NCI-H2227 treated with DMSO at 0.1 percent for 48 hours (cell line): ENCODE measurements at regions not wholly inside any gene's neighbourhood (a gene's known extent, or its start where the extent isn't known, plus 50 kb on each side); places are given as distances from the start of the nearest gene placed in this dataset.
A peak's percentile ranks its signal among the peaks of the same experiment; 100 is the strongest.

Experiments used
- DNase-seq: peaks from one replicate; lab custom pipeline; 2025; lab: John Stamatoyannopoulos, UW

DNA sequence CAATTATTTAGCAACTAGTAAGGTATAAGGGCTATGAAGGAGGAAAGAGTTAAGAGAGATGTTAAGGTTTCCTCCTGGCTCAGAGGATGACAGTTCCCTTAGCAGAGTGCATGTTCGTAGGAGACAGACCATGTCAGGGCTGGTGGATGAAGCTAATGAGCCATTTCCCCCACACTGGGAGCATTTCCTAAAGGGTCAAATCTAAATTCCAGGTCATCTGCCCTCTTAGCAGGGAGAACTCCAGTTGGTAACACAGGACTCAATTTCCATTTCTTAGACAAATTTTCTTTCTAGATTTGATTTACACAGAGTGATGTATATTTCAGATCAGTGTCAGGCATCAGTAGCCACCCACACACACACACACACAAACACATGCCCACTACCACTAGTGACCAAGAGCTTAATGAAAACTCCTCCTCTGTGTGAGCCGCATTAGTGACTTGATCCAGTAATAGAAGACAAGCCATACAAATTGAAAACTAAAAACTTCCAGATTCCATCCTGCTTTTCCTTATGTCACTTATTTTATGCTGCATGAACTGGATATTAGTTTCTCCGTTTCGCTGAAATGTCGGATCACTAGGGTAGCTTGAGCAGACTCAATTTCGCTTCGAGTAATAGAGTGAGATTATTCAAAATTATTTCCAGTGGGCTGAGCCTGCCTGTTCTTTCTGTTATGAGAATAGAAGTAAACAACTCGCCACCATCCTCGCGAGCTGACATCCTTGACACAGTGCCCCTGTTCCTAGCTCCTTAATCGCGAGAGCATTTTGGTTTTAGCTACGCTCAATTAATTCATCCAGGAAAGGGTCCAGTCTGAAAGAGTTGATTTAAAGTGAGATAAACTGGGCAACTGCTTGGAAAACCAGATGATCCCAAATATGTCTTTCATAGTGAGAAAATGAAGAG is 582.6 kb downstream of the SOX6 start:
- DNase-seq = peak; percentile 25

DNA sequence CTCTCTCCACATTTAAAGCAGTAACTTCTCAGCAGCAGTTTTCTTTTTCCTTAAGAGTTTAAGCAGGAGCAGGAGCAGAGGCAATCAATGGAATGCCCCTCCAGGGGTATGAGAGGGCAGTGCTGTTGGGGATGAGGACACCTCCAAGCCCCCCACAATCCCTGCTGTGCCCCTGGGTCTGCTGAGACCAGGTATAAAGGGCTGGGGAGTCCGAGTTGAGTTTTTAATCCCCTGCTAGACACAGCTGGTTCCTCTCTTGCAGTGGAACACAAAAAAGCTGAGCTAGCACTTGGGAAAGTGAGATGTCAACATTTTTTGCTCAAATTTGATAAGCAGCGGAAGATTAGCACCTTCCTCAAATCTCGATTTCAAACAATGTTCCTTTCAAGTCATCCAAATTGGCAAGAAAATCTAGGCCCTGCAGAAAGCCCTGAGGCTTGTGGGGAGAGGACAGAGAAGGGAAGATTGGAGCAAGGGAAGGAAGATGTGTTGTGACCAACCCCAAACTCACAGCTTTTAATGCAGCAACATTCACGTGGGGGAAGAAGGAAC is 581.9 kb downstream of the SOX6 start:
- no peak for DNase-seq

DNA sequence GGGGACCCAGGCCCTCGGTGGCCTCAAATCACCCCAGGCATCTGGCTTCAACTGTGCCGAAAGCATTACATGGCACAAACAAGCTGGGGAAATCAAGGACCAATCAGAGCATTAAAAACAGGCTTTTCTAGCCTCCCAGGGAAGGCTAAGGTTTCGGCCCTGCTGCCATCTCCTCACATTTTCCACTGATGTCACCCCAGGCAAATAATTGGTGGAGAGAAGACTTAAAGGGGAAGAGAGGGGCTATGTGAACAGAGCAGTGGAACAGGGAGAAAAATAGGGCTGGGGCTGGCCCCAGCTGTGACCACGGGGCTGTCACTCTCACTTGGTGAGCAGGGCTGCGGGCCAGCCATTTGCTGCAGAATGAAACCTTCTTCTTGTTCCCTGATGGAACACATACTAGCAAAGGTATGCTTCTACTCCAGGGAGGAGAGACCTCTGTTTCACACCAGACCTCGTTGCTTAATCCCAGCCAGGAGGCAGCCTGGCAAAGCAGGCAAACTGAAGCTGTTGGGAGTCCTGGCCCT is 581.3 kb downstream of the SOX6 start:
- DNase-seq = no peak

DNA sequence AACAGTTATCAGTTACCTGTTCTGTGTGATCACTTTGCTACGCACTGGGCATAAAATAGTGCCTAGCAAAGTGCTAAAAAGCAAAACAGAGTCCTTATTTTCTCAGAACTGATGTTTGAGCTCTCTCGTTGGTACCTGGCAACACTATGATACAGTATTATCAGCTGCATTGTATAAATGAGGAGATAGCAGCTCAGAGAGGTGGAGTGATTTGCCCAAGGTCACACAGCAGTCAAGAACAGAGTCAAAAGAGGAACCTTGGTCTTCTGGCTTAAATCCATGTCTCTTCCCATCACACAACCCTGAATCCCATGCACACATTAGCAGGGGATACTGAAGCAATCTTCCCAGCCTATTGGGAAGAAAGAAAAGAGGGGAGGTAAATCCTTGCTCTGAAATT is 580.5 kb downstream of the SOX6 start:
- DNase-seq = no peak

DNA sequence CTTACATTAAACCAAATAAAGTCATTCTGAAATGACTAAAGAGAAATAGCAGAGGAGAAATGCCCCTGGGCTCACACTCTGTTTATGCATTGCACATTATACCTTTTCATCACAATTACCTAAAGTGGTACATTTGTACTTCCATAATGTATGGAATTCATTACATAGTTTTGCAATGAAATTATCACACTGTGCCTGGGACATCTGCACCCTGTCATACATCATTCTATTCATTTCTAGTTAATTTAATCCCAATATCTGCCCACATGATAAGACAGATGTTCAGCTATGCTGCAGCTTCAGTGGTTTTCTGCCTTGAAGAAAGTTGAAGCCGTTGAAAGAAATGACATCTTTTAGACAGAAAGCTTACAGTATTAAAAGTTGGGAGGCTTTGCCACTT is 580.0 kb downstream of the SOX6 start:
- DNase-seq = no peak

DNA sequence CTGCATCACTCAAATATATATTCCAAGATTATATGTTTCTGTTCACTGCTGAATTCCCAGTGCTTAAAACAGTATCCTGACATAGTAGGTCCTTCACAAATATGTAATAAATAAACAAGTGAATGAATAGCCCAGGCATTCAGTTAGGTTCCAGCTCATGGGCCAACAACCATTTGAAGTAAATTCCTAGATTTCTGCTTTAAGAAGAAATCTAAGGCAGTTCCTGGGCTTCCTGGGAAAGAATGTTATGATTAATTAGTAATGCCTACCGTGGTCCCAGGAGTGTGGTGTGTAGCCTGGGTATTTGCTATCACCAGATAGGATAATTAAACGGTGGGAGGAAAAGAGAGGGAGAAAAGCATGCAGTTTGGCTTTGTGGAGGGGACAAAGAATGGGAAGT is 576.8 kb downstream of the SOX6 start:
- DNase-seq = no peak

DNA sequence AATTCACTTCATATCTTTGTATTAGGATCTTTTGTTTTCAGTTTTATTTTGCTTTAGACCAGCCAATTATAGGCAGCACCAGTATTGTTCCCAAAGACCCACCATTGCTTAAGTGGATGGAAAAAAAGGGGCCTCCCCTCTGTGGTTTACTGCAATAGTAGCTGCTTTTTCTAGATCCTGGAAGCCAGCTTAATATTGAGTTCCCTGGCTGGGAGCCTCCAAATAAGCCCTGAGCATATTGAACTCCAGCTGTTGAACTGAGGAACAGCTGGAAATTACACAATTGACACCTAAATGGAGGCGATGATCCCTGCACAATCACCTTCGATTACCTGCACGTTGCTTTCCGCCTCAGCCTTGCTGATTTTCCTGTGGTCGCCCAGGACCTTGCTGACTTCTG is 576.0 kb downstream of the SOX6 start:
- DNase-seq = no peak

DNA sequence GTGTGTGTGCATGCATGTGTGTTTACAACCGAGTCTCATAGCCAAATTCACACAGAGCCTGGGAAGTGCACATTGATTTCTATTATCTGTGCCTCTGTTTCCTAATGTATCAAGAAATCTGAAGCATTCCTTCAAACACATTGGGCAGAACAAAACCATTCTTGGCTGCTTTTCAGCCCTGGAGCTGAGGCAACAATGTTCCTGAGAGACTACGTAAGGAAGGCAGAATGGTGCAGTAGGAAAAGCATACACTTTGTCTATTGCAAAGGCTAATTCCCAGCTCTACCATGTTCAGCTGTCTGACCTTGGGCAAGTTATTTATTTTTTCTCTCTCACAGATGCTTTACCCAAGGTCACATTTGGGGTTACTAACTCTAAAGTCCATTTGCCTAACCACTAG is 575.5 kb downstream of the SOX6 start:
- DNase-seq = no peak

DNA sequence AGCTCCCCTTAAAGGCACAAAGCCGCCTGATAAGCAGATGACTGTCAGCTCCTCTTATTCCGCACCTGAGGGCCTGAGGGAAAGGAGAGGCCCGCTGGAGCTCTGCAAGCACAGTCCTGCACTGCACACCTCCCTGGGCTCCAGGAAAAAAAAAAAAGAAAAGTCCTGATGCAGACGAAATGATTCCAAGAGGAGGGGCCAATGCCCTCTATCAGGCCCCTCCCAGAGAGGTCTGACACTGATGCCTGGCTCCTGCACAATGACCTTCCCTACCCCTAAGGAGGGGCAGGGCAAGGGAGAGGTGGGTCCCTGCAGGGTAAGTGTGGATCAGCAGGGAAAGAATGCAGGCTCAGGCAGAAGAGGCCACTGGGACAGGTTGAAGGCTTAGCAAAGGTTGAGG is 572.7 kb downstream of the SOX6 start:
- DNase-seq = no peak

DNA sequence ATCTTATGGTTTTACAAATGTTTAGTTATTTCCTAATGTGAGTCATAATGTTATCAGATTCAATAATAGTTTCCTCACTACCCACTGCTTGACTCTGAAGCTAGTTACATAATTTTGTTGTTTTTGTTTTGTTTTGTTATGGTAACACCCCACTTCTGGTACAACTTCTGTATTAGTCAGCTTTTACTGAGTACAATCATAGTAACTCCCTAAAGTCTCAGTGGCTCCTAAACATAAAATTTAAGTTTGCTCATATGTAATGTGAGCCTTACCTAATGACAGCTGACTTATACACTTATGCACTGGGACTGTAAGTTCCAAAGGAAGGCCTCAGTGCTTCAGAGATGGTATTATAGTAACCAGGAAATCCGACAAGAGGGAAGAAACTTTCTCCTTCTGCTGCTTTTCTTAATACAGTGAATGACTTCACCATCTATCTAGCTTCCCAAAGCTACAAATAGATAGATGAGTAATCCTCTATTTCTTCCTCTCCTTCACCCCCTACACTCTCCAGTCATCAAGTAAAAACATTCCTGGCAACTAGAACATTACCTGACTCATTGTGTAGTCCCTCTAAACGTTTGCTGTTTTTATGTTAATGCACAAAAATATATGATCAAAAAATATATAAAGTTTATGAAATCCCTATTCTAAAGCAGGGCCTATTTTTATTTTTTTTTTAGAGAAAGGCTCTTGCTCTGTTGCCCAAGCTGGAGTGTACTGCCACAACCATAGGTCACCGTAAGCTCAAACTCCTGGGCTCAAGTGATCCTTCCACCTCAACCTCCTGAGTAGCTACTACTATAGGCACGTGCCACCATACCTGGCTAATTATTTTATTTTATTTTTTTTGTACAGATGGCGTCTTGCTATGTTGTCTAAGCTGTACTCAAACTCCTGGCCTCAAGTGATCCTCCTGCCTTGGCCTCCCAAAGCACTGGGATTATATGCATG is 563.0 kb downstream of the SOX6 start:
- DNase-seq = no peak

DNA sequence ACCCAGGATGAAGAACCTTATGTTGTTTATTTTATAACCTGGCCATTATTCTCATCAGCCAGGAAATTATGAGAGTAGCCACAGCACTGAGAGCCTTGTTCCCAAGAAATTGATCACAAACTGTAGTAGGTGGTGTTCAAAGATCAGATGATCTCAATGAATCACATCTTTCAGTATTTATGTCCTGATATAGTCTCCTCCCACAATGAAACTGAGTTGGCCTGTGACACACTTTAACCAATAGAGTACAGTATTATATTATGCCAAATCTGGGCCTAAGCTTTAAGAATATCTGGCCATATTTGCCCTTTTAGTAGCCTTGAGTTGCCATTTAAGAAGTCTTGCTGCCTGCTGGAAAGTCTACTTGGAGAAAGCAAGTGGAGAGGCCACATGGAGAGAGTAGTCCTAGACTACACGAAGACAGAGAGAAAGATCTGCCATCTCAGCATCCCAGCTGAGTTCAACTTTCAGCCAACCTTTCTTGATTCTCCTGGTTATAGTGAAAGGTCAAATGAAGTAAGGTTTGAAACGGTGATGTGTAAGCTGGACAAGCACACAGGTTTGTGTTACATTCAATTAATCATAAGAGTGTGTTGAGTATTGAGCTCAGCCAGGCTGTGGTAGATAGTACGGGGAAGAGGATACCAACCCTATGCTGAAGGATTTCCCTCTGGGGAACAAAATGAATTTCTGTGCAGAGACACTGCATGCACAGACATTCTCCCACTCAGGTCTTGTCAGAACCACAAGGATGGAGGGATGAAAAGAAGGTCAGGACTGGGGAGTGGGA is 561.8 kb downstream of the SOX6 start:
- DNase-seq = no peak

DNA sequence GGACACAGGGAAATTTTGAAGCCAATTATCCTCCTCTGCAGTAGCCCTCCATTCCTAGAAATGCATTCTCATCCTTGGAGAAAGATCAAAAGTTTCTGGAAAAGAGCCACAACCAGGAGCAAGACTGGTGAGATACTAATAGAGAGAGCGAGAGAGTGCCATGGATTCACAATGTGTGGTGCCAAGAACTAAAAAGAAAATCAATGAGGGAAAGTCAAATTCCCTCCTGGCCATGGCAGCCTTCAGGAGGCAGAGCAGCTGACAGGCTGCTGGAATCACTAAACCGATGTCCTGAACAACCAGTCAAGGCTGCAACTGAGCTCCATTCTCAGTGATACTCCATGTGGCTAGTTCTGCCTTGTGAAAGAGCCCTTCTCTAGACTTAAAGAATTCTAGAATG is 561.0 kb downstream of the SOX6 start:
- no peak for DNase-seq

DNA sequence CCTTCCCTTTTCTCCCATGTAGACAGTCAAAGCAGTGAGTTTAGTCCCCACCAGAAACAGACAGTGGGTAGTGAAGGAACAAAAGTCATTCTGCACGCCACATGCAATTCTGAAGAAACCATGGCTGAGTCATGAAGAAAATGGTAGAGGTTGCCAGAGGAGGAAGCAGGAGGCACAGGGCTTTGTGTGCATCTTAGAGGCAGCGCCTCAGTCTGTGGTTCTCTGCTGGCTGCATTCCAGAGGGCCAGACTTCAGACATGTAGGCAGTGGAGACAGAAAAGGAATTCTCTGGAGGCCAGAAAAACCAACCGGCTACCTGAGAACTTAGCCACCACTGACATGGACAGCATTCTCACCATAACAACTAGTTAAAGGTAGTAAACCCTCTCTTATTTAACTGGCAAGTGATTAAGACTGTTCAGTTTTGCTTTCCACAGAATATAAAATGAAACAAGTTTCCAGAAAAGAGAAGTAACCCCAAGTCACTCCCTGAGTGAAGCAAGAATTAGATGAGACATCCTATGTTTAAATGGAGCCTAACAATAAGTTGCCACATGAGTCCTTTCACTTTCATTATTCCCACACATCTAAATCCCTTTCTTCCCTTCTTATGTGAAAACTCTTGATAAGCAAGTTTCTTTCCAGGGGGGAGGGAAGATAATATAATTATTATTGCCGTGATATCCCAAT is 556.1 kb downstream of the SOX6 start:
- DNase-seq = no peak

DNA sequence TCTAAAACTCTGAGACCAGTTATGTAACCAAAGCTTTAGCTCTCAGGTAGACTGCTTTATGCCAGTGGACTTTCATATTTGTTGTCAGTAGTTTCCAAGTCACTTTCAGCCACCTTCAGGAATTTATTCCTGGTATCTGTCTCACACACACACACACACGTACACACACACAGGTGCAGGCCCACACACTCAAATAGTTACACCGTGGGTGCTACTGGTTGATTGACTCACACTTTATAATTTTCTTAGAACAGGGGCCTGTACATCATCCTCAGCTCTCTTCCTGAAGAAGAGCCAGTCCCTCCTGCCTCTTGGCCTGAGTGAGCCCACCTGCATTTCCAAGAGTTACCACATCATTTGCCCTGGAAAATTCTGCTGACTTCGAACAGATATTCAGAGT is 555.2 kb downstream of the SOX6 start:
- DNase-seq = no peak

DNA sequence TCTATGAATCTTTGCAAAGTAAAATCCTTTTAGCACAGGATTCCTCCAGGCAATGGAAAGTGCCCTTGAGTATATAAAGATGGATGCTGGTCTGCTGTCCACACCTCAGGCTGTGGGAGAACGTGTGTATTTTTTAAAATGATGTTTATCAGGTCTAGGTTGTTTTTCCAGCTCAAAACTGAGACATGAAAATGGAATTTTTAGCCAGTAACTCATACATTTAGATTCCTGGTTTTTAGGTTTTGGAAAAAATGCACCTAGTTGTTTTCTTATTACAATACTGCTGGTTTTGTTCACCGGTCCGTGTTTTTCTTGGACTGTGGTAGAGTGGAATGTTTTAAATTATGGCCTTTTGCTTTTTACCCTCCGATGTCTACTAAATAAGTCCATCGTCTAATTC is 554.7 kb downstream of the SOX6 start:
- DNase-seq = no peak

DNA sequence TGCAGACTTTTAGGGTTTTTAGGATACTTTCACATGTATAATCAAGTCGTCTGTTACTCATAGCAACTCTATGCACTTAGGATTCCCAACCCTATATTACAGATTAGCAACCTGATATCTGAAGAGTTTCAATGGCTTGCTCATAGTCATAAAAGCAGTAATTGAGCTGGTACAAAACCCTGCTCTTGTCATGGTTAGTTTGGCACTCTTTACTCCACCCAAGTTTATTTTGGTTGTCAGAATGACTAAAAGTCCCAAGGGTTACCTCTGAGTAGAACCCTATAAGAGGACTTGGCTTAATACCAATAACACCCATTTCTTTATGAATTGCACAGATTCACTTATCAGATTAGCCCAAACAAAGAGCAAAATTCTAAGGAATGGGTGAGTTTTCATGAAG is 550.6 kb downstream of the SOX6 start:
- no peak for DNase-seq

DNA sequence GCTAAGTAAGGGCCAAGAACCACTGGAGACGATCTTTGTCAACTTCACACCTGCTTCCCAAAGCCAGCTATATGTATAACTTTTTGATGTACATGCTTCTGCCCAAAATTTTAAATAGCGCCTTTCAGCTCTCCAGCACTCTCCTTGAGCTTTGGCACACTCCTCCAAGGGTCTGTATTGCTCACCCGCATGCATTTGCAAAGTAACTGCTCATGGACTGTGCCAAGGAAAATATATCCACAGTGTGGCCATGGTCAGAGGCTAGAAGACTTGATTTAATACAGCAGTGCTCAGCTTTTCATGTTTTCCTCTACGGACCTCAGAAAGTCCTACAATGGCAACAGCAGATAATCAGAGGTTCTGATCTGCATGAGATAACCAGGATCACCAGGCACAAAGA is 550.1 kb downstream of the SOX6 start:
- no peak for DNase-seq

DNA sequence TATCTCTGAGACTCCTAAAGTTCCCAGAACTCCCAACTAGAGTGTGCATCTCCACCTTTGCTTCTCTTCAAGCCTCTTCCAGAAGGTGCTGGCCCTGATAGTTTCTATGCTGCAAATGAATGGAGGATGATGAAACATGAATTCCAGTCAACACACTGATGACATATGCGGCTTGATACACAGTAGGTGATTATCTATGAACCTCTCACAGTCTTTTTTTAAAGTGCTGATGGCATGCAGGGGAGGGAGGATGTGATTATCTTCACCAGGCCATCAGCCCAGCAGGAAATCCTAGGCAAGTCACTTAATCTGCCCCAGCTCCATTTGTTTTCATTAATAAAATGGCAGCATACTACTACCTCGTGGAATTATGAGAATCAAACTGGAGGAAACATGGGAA is 548.5 kb downstream of the SOX6 start:
- DNase-seq = peak; percentile 21

DNA sequence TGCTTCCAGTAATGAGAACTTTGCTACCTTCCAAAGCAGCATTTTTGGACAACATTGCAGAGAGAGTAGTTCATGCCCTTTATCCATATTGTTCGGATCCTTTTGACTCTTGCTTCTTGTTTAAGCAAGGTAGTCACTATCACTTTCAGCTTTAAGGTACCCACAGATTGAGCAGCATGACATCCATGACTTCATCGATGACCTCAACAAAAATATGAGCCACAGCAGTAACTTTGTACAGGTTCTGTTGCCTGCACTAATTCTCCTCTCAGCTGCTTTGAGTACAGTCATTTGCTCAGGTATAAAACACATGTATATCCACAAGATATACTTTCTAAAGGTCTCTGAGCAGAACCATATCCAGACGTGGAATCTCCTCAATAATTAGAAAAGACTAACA is 546.3 kb downstream of the SOX6 start:
- DNase-seq = no peak

DNA sequence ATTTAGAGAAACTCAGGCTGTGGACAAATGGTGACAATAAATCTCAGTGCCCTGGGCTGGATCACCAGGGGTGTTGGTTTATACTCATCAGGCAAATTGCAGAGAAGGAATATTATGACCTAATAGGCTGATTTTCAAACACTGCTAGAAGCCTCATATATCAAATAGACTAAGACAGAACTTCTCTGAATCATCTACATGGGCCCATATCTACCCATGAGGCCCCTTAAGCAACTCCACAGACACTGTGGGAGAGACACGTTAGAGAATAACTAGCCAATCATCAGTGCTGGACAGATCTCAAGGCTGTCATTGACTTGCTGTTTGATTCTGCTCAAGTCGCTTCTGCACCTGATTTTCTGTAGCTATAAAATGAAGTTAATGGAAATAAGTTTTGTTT is 545.8 kb downstream of the SOX6 start:
- no peak for DNase-seq
